Ectodermal cell (in vitro differentiated cells): ENCODE measurements at regions not wholly inside any gene's neighbourhood (a gene's known extent, or its start where the extent isn't known, plus 50 kb on each side); places are given as distances from the start of the nearest gene placed in this dataset.
"Not testable (repeated sequence)": the region's sequence is repeated elsewhere in the genome, so short reads cannot be mapped to it uniquely, and the experiment has no call there.

Source experiments
- H3K27ac ChIP-seq: 2 replicates; pipeline ENCODE4 v1.7.0; 2013; ENCODE audit warnings: mild to moderate bottlenecking, low read depth, low read length; ENCODE audit not compliant: insufficient read depth, poor library complexity, severe bottlenecking
- H3K27me3 ChIP-seq: 2 replicates; pipeline ENCODE4 v1.7.0; 2013; ENCODE audit warnings: mild to moderate bottlenecking, low read length; ENCODE audit not compliant: insufficient read depth, control insufficient read depth, poor library complexity, severe bottlenecking
- H3K36me3 ChIP-seq: one replicate; pipeline ENCODE4 v1.7.0; 2013; ENCODE audit warnings: low read length; ENCODE audit not compliant: control insufficient read depth, insufficient read depth
- H3K4me1 ChIP-seq: one replicate; pipeline ENCODE4 v1.7.0; 2013; ENCODE audit warnings: low read length; ENCODE audit not compliant: control insufficient read depth, insufficient read depth
- H3K4me3 ChIP-seq: 2 replicates; pipeline ENCODE4 v1.7.0; 2013; ENCODE audit warnings: low read depth, low read length, control low read depth; ENCODE audit not compliant: insufficient read depth
- H3K9me3 ChIP-seq: 2 replicates; pipeline ENCODE4 v1.7.0; 2013; ENCODE audit warnings: mild to moderate bottlenecking, low read length, moderate library complexity; ENCODE audit not compliant: control insufficient read depth
- WGBS, 2 experiments: methylation state at CpG; one replicate each; pipeline ENCODE4 v1.1.7; 2013; ENCODE audit warnings: missing lambda C conversion rate in 2 of 2; 5-methylcytosine and 5-hydroxymethylcytosine counted together

- Histone ChIP-seq H3K4me1 (no peaks in the 10 kb centered on the region), H3K4me3 (no peak overlapping the region), H3K9me3 (no peaks in the 10 kb centered on the region), H3K36me3 (no peaks in the 10 kb centered on the region), H3K27me3 (no peaks in the 10 kb centered on the region), H3K27ac (no peak overlapping the region)
- 97 to 98% methylated on average over 1 of the region's 1 CpG for WGBS, 2 experiments
Observed at GRCh38 chr7:35878351-35878750, 77.5 kb downstream of the SEPTIN7 start.

GRCh38 chr7:35887430-35887829, 86.6 kb downstream of the SEPTIN7 start:
- not testable (repeated sequence) for H3K27ac ChIP-seq, H3K36me3 ChIP-seq, H3K27me3 ChIP-seq, H3K4me3 ChIP-seq, H3K4me1 ChIP-seq, H3K9me3 ChIP-seq
- 85 to 88% methylated on average over 4 of the region's 4 CpGs for WGBS, 2 experiments

- no peaks in the 10 kb centered on the region for H3K36me3 ChIP-seq
- H3K4me3 ChIP-seq = no peak overlapping the region
- no peak overlapping the region for H3K27ac ChIP-seq
- 95 to 96% methylated on average over 4 of the region's 4 CpGs for WGBS, 2 experiments
- no peaks in the 10 kb centered on the region for H3K4me1 ChIP-seq
- H3K27me3 ChIP-seq = no peaks in the 10 kb centered on the region
- H3K9me3 ChIP-seq = no peaks in the 10 kb centered on the region
Observed at GRCh38 chr7:35889001-35889400, 88.1 kb downstream of the SEPTIN7 start.

- Histone ChIP-seq H3K4me1 (no peaks in the 10 kb centered on the region), H3K36me3 (no peaks in the 10 kb centered on the region), H3K9me3 (no peaks in the 10 kb centered on the region), H3K27ac (no peak overlapping the region), H3K4me3 (no peak overlapping the region), H3K27me3 (no peaks in the 10 kb centered on the region)
- WGBS, 2 experiments = 100% methylated on average over 1 of the region's 2 CpGs
Observed at GRCh38 chr7:35889870-35890269, 89.0 kb downstream of the SEPTIN7 start.

GRCh38 chr7:35891004-35891830, 90.4 kb downstream of the SEPTIN7 start:
- Histone ChIP-seq H3K27me3 (no peaks in the 10 kb centered on the region), H3K4me1 (no peaks in the 10 kb centered on the region), H3K27ac (no peak overlapping the region), H3K9me3 (no peaks in the 10 kb centered on the region), H3K4me3 (no peak overlapping the region), H3K36me3 (no peaks in the 10 kb centered on the region)
- 88 to 95% methylated on average over 3 of the region's 3 CpGs for WGBS, 2 experiments

- Histone ChIP-seq H3K27me3 (no peaks in the 10 kb centered on the region), H3K4me3 (no peak overlapping the region), H3K9me3 (no peaks in the 10 kb centered on the region), H3K4me1 (no peaks in the 10 kb centered on the region), H3K36me3 (no peaks in the 10 kb centered on the region), H3K27ac (no peak overlapping the region)
- WGBS, 2 experiments = 96 to 100% methylated on average over 1 of the region's 1 CpG
Observed at GRCh38 chr7:35893649-35894048, 92.8 kb downstream of the SEPTIN7 start.

GRCh38 chr7:35894721-35895120, 93.9 kb downstream of the SEPTIN7 start:
- no peak overlapping the region for H3K4me3 ChIP-seq
- H3K27me3 ChIP-seq = no peaks in the 10 kb centered on the region
- no peaks in the 10 kb centered on the region for H3K9me3 ChIP-seq
- no peaks in the 10 kb centered on the region for H3K36me3 ChIP-seq
- H3K4me1 ChIP-seq = no peaks in the 10 kb centered on the region
- H3K27ac ChIP-seq = no peak overlapping the region
- 90 to 100% methylated on average over 1 of the region's 1 CpG for WGBS, 2 experiments

GRCh38 chr7:35900651-35901050, 99.8 kb downstream of the SEPTIN7 start:
- 95% methylated on average over 1 of the region's 2 CpGs for WGBS, 2 experiments
- Histone ChIP-seq H3K36me3 (no peaks in the 10 kb centered on the region), H3K27ac (no peak overlapping the region)

GRCh38 chr7:35905555-35905954, 104.7 kb downstream of the SEPTIN7 start:
- H3K4me1 ChIP-seq = no peaks in the 10 kb centered on the region
- WGBS, 2 experiments = 73 to 75% methylated on average over 5 of the region's 5 CpGs
- H3K27me3 ChIP-seq = no peaks in the 10 kb centered on the region
- no peak overlapping the region for H3K27ac ChIP-seq
- H3K4me3 ChIP-seq = no peak overlapping the region
- H3K9me3 ChIP-seq = no peaks in the 10 kb centered on the region
- H3K36me3 ChIP-seq = no peaks in the 10 kb centered on the region

More at GRCh38 chr7:35900651-35901050, 99.8 kb downstream of the SEPTIN7 start:
- no peaks in the 10 kb centered on the region for H3K9me3 ChIP-seq
- H3K27me3 ChIP-seq = no peaks in the 10 kb centered on the region
- H3K4me3 ChIP-seq = no peak overlapping the region
- H3K4me1 ChIP-seq = no peaks in the 10 kb centered on the region

- WGBS, 2 experiments = 70 to 94% methylated on average over 1 to 2 of the region's 2 CpGs
Observed at GRCh38 chr7:35906191-35906908, 105.5 kb downstream of the SEPTIN7 start.

More at GRCh38 chr7:35906191-35906908, 105.5 kb downstream of the SEPTIN7 start:
- no peaks in the 10 kb centered on the region for H3K4me1 ChIP-seq
- no peak overlapping the region for H3K27ac ChIP-seq
- no peaks in the 10 kb centered on the region for H3K36me3 ChIP-seq
- H3K27me3 ChIP-seq = no peaks in the 10 kb centered on the region
- no peaks in the 10 kb centered on the region for H3K9me3 ChIP-seq
- no peak overlapping the region for H3K4me3 ChIP-seq
